PFSK-1 (cell line): ENCODE measurements at regions not wholly inside any gene's neighbourhood (a gene's known extent, or its start where the extent isn't known, plus 50 kb on each side); places are given as distances from the start of the nearest gene placed in this dataset.

ENCODE experiments used
- FOXP2 ChIP-seq: optimal IDR thresholded peaks from 2 replicates; pipeline ENCODE3; 2011; ENCODE audit warnings: borderline replicate concordance, control low read depth, inconsistent platforms; ENCODE audit not compliant: insufficient read depth; ENCODE audit errors: extremely low read length, extremely low read depth
- POLR2AphosphoS5 ChIP-seq: IDR thresholded peaks from 2 replicates; pipeline ENCODE4 v1.6.1; 2012; ENCODE audit warnings: low read depth, mild to moderate bottlenecking, control low read depth, low read length, moderate library complexity
- SIN3A ChIP-seq: IDR thresholded peaks from 2 replicates; pipeline ENCODE4 v1.6.1; 2012; ENCODE audit warnings: mild to moderate bottlenecking, low read length, moderate library complexity, borderline replicate concordance; ENCODE audit not compliant: insufficient read depth
- TAF1 ChIP-seq: IDR thresholded peaks from 2 replicates; pipeline ENCODE4 v1.6.1; 2012; ENCODE audit warnings: low read length, control low read depth, borderline replicate concordance; ENCODE audit not compliant: insufficient read depth
- TF ChIP-seq, protein P1 (sequence below), 2 experiments: IDR thresholded peaks; 2 replicates each; pipeline versions ENCODE4 v1.6.1 to v1.8.0; 2011 to 2012; ENCODE audit warnings: low read depth in 2 of 2, low read length in 2 of 2, control low read depth in 1 of 2, inconsistent platforms in 1 of 2, mild to moderate bottlenecking in 1 of 2, moderate library complexity in 1 of 2; ENCODE audit not compliant: insufficient read depth in 1 of 2

DNA sequence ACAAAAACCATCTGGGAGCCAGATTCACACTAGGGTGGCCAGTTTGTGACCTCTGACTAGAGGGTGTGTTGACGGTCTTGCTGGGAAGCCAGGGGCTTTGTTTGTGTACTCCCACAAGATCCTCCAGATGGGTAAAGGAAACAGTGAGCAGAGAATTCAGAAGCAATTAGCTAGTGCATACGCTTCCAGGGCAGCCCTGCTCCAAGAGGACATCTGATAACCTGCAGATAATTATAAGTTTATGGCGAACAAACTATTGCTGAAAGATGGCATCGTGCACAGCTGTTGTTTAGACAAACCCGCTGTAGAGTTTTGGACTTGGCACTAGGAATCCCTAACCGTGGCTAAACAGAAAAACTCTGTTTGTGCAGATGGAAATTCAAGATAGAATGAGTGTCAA is 326.4 kb downstream of the TGFB2 start:
- TF ChIP-seq SIN3A (no peak), POLR2AphosphoS5 (no peak), TAF1 (no peak), FOXP2 (peak; percentile 67)
- TF ChIP-seq, protein P1, sequence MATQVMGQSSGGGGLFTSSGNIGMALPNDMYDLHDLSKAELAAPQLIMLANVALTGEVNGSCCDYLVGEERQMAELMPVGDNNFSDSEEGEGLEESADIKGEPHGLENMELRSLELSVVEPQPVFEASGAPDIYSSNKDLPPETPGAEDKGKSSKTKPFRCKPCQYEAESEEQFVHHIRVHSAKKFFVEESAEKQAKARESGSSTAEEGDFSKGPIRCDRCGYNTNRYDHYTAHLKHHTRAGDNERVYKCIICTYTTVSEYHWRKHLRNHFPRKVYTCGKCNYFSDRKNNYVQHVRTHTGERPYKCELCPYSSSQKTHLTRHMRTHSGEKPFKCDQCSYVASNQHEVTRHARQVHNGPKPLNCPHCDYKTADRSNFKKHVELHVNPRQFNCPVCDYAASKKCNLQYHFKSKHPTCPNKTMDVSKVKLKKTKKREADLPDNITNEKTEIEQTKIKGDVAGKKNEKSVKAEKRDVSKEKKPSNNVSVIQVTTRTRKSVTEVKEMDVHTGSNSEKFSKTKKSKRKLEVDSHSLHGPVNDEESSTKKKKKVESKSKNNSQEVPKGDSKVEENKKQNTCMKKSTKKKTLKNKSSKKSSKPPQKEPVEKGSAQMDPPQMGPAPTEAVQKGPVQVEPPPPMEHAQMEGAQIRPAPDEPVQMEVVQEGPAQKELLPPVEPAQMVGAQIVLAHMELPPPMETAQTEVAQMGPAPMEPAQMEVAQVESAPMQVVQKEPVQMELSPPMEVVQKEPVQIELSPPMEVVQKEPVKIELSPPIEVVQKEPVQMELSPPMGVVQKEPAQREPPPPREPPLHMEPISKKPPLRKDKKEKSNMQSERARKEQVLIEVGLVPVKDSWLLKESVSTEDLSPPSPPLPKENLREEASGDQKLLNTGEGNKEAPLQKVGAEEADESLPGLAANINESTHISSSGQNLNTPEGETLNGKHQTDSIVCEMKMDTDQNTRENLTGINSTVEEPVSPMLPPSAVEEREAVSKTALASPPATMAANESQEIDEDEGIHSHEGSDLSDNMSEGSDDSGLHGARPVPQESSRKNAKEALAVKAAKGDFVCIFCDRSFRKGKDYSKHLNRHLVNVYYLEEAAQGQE (IDR thresholded peaks at IDR 0.05; ENCODE audit: insufficient read depth in 1 of 2, low read depth in 2 of 2, low read length in 2 of 2): peak in 1 of 2 experiments; percentile 32; a peak in 1 of 4 replicates

DNA sequence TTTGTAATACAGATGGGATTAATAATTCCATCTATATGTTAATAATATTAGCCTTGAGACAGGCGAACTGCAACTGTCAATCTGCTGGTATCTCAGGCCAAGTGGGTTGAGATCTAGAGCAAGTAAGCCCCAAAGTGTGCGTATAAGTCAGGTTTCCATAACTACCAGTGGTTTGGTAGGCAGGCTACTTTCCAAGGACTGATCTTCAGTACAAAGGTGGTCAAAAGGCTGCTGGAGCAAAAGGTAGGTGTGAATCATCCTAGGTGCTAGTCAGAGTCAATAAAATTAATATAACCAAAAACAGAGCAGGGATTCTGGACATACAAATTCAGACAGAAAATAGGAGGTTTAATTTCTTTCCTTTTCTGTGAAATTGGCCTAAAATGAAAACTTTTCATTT is 328.0 kb downstream of the TGFB2 start:
- TF ChIP-seq FOXP2 (no peak), SIN3A (no peak), POLR2AphosphoS5 (no peak), TAF1 (no peak)
- TF ChIP-seq, protein P1 (IDR thresholded peaks at IDR 0.05; ENCODE audit: insufficient read depth in 1 of 2, low read depth in 2 of 2, low read length in 2 of 2): no peak

DNA sequence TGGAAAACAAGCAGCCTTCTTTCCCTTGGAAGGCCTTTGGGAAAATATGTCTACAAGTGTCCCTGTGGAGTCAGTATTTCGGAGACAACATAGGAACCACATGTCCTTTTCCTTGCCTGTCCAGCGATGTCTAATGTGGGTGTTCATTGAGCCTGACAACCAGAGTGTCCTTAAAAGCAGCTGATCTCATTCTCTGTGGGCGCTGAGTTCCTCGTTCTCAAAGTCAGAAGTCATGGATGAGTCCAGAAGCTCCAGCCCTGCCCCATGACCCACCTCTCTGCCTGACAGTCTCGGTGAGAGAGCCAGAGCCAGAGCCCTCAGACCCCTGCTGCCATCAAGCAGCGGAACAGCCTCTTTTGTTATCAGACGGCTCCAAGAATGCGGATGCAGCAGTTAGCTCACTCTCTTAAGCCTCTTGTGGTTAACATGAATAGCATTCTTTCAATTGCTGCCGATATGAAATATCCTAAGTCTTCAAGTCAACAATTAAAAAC is 329.2 kb downstream of the TGFB2 start:
- TF ChIP-seq TAF1 (no peak), FOXP2 (no peak), POLR2AphosphoS5 (no peak), SIN3A (no peak)
- TF ChIP-seq, protein P1 (IDR thresholded peaks at IDR 0.05; ENCODE audit: insufficient read depth in 1 of 2, low read depth in 2 of 2, low read length in 2 of 2): no peak

DNA sequence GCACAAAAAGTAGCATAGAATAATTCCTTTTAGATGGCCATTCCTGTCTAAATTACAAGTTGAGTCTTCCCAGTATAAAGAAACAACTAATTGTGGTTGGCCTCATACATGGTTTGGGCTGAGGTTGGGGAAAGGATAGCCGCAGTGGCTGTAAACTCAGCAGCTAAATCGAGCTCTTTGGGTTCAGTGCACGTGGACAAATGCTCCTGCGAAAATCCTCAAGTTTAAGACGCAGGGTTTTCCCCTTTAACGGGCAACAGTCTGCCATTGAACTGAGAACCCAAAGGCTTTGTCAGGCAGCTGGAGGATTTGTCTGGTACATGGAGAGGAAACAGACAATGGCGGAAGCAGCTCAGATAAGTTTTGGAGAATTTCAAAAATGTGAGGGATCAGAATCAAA is 331.9 kb downstream of the TGFB2 start:
- TF ChIP-seq TAF1 (no peak), FOXP2 (no peak), SIN3A (no peak), POLR2AphosphoS5 (no peak)
- TF ChIP-seq, protein P1 (IDR thresholded peaks at IDR 0.05; ENCODE audit: insufficient read depth in 1 of 2, low read depth in 2 of 2, low read length in 2 of 2): no peak

DNA sequence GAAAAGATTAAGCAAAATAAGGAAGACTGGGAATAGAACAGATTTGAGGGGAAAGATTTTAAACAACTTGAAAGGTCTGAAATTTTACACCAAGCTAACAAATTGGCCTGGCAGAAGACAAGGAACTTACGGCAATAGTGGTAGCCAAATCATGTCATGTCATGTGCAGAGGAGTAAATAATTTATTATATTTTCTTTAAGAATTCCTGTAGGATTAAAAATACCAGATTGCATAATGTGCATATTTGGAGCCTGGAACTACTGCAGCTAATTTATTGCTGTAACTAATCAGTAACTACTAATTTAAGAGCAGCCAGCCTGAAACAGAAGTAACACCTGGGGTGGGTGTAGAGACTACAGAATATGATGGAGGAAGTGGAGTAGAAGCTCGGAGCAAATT is 334.3 kb downstream of the TGFB2 start:
- TF ChIP-seq POLR2AphosphoS5 (no peak), FOXP2 (no peak), TAF1 (no peak), SIN3A (no peak)
- TF ChIP-seq, protein P1 (IDR thresholded peaks at IDR 0.05; ENCODE audit: insufficient read depth in 1 of 2, low read depth in 2 of 2, low read length in 2 of 2): no peak
